ENCODE measurements at regions not wholly inside any gene's neighbourhood (a gene's known extent, or its start where the extent isn't known, plus 50 kb on each side); places are given as distances from the start of the nearest gene placed in this dataset.
"Not testable (repeated sequence)": the region's sequence is repeated elsewhere in the genome, so short reads cannot be mapped to it uniquely, and the experiment has no call there.

GRCh38 chr7:65794671-65795391, 78.0 kb upstream of the VKORC1L1 start:
- CTCF ChIA-PET; intact Hi-C loops (cut with micrococcal nuclease; ENCODE audit: unreplicated experiment); in situ Hi-C loops (cut with HindIII; ENCODE audit: low pct_unique_long_range_greater_than_20kb, low sequenced_read_pairs); H3K27ac ChIP-seq (ENCODE audit: low read length); BruUV-seq (replicated peaks); H3K36me3 ChIP-seq (ENCODE audit: control insufficient read depth, insufficient read depth, low read length); DNase-seq (ENCODE audit: low read depth, low spot score); POLR2A ChIA-PET; H3K9me3 ChIP-seq (ENCODE audit: control insufficient read depth, insufficient read depth, low read depth, low read length); ATAC-seq; H3K4me1 ChIP-seq (ENCODE audit: control insufficient read depth, insufficient read depth, low read length); H3K27me3 ChIP-seq (ENCODE audit: control insufficient read depth, insufficient read depth, low read length); H3K4me3 ChIP-seq (ENCODE audit: low read depth in 2 of 2, low read length in 2 of 2): not testable (repeated sequence)

GRCh38 chr7:65795392-65795716, 77.5 kb upstream of the VKORC1L1 start:
- DNase-seq (ENCODE audit: low read depth, low spot score); H3K9me3 ChIP-seq (ENCODE audit: control insufficient read depth, insufficient read depth, low read depth, low read length); ATAC-seq; POLR2A ChIA-PET; H3K36me3 ChIP-seq (ENCODE audit: control insufficient read depth, insufficient read depth, low read length); BruUV-seq (replicated peaks); in situ Hi-C loops (cut with HindIII; ENCODE audit: low pct_unique_long_range_greater_than_20kb, low sequenced_read_pairs); H3K4me1 ChIP-seq (ENCODE audit: control insufficient read depth, insufficient read depth, low read length); H3K27ac ChIP-seq (ENCODE audit: low read length); H3K27me3 ChIP-seq (ENCODE audit: control insufficient read depth, insufficient read depth, low read length); H3K4me3 ChIP-seq (ENCODE audit: low read depth in 2 of 2, low read length in 2 of 2); intact Hi-C loops (cut with micrococcal nuclease; ENCODE audit: unreplicated experiment); CTCF ChIA-PET: not testable (repeated sequence)

GRCh38 chr7:65796205-65796604, 76.7 kb upstream of the VKORC1L1 start:
- POLR2A ChIA-PET: no interaction called here
- CTCF ChIA-PET: no interaction called here
- intact Hi-C loops (cut with micrococcal nuclease; ENCODE audit: unreplicated experiment) (no loop called here), in situ Hi-C loops (cut with HindIII; ENCODE audit: low pct_unique_long_range_greater_than_20kb, low sequenced_read_pairs) (no loop called here)
- H3K36me3 ChIP-seq (ENCODE audit: control insufficient read depth, insufficient read depth, low read length): no peaks in the 10 kb centered on the region
- no peaks in the 10 kb centered on the region for H3K9me3 ChIP-seq (ENCODE audit: control insufficient read depth, insufficient read depth, low read depth, low read length)
- no peak for TF ChIP-seq REST (IDR thresholded peaks at IDR 0.05; ENCODE audit: insufficient read depth in 1 of 2, low read depth in 2 of 2, low read length in 1 of 2)
- TF ChIP-seq TCF7L2 (IDR thresholded peaks at IDR 0.05; ENCODE audit: low read depth, low read length): no peak
- TF ChIP-seq SIN3A (IDR thresholded peaks at IDR 0.05; ENCODE audit: borderline replicate concordance, insufficient read depth, low read depth, low read length): no peak
- no peak for TF ChIP-seq POLR2AphosphoS5 (IDR thresholded peaks at IDR 0.05; ENCODE audit: low read depth, low read length)
- no peak for TF ChIP-seq CTCF (IDR thresholded peaks at IDR 0.05)
- no peak overlapping the region for H3K4me3 ChIP-seq (ENCODE audit: low read depth in 2 of 2, low read length in 2 of 2)
- no peak overlapping the region for H3K27ac ChIP-seq (ENCODE audit: low read length)
- ATAC-seq: no peak
- no peaks in the 10 kb centered on the region for H3K4me1 ChIP-seq (ENCODE audit: control insufficient read depth, insufficient read depth, low read length)
- H3K27me3 ChIP-seq (ENCODE audit: control insufficient read depth, insufficient read depth, low read length): no peaks in the 10 kb centered on the region
- DNase-seq (ENCODE audit: low read depth, low spot score): no peak
- BruUV-seq (replicated peaks): no TSS peak

DNA sequence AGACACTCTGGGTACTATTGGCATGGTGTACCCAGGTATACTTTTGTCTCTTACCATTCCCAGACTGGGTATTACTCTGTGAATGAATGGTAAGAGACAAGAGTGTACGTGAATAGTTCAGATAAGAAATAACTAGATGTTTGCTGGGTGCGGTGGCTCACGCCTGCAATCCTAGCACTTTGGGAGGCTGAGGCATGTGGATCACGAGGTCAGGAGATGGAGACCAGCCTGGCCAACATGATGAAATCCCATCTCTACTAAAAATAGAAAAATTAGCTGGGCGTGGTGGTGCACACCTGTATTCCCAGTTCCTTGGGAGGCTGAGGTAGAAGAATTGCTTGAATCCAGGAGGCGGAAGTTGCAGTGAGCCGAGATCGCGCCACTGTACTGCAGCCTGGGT, 75.8 kb upstream of the VKORC1L1 start:
- H3K27me3 ChIP-seq (ENCODE audit: control insufficient read depth, insufficient read depth, low read length); POLR2A ChIA-PET; H3K36me3 ChIP-seq (ENCODE audit: control insufficient read depth, insufficient read depth, low read length); in situ Hi-C loops (cut with HindIII; ENCODE audit: low pct_unique_long_range_greater_than_20kb, low sequenced_read_pairs); DNase-seq (ENCODE audit: low read depth, low spot score); ATAC-seq; intact Hi-C loops (cut with micrococcal nuclease; ENCODE audit: unreplicated experiment); BruUV-seq (replicated peaks); H3K27ac ChIP-seq (ENCODE audit: low read length); H3K9me3 ChIP-seq (ENCODE audit: control insufficient read depth, insufficient read depth, low read depth, low read length); H3K4me1 ChIP-seq (ENCODE audit: control insufficient read depth, insufficient read depth, low read length); CTCF ChIA-PET; H3K4me3 ChIP-seq (ENCODE audit: low read depth in 2 of 2, low read length in 2 of 2): not testable (repeated sequence)

GRCh38 chr7:65797566-65797965, 75.3 kb upstream of the VKORC1L1 start:
- in situ Hi-C loops (cut with HindIII; ENCODE audit: low pct_unique_long_range_greater_than_20kb, low sequenced_read_pairs); H3K9me3 ChIP-seq (ENCODE audit: control insufficient read depth, insufficient read depth, low read depth, low read length); H3K27me3 ChIP-seq (ENCODE audit: control insufficient read depth, insufficient read depth, low read length); intact Hi-C loops (cut with micrococcal nuclease; ENCODE audit: unreplicated experiment); CTCF ChIA-PET; H3K27ac ChIP-seq (ENCODE audit: low read length); DNase-seq (ENCODE audit: low read depth, low spot score); H3K4me1 ChIP-seq (ENCODE audit: control insufficient read depth, insufficient read depth, low read length); BruUV-seq (replicated peaks); POLR2A ChIA-PET; H3K36me3 ChIP-seq (ENCODE audit: control insufficient read depth, insufficient read depth, low read length); H3K4me3 ChIP-seq (ENCODE audit: low read depth in 2 of 2, low read length in 2 of 2); ATAC-seq: not testable (repeated sequence)
